NCI-H2029 (cell line): ENCODE measurements at regions not wholly inside any gene's neighbourhood (a gene's known extent, or its start where the extent isn't known, plus 50 kb on each side); places are given as distances from the start of the nearest gene placed in this dataset.
"Not testable (repeated sequence)": the region's sequence is repeated elsewhere in the genome, so short reads cannot be mapped to it uniquely, and the experiment has no call there.

ENCODE experiments used
- DNase-seq: peaks from one replicate; lab custom pipeline; 2025; lab: John Stamatoyannopoulos, UW

DNA sequence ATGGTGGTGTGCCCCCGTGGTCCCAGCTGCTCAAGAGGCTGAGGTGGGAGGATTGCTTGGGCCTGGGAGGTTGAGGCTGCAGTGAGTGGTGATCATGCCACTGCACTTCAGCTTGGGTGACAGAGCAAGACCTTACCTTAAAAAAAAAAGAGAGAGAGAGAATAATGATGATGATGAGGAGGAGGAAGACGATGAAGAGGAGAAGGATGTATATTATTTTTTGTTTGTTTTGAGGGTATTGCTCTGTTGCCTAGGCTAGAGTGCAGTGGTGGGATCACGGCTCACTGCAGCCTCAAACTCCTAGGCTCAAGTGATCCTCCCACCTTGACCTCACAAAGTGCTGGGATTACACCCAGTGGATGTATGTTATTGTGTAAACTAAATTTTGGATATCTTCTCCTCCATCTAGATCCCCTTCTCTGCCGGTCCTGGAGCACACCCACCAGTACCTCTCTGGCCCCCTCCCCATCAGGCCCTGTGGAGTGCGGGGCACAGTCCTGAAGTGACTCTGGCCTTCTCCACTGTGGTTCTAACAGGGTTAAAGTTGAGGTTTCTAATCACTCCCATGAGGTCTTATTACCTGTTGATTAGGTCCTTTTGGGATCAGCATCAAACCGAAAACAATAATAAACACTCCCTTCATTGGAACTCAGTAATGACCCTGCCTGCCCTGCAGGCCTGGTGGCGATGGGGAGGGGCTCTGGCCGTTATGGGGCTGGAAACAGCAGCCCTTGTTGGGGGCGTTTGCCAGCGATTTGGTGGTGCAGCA is 60.5 kb upstream of the ZFHX3 start:
- DNase-seq = no peak

GRCh38 chr16:73107371-73107770 is 59.4 kb upstream of the ZFHX3 start:
- DNase-seq = no peak

DNA sequence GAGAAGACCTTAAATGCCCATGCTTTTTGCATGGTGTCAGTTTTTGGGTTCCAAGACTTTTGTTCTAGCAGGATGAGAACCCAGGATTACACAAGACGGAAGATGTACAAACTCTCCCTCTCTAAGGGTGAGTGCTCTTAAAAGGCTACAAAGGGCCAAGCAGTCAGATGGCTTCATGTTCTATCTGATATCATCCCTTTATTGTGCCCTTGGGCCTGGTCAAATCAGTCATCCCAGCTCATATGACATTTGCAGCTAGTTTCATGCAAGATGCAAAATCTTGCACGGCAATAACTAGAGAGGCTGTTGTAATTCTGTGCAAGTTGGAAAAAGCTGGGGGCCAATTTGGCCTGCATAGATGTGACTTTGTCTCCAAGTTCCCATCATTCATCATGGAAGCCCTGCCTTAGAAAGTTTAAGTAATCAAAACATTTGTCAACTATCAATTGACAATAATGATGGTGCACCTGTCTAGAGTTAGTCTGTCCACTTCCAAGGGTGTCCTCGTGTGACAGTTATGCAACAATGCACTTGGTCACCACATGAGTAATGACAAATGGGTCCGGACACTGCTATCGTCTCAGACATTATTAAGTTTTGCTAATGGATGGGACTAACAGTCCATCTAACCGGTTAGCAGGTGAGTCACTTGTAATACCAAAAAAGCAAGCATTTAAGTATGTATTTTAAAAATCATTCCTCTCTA is 58.6 kb upstream of the ZFHX3 start:
- no peak for DNase-seq

GRCh38 chr16:73101568-73101967 is 53.6 kb upstream of the ZFHX3 start:
- no peak for DNase-seq

DNA sequence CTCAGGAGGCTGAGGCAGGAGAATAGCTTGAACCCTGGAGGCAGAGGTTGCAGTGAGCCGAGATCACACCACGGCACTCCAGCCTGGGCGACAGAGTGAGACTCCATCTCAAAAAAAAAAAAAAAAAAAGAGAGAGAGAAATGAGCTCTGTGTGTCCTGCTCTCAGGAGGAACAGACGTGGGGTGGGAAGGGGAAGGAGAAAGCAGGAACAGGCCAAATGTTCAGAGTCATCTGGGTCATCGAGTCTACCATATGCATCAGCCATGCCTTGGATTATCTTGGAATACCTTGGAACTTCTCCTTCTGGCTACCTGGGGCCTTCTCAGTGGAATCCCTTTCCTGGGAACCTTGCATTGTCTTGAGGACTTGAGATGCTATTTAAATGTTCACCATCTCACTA is 51.7 kb upstream of the ZFHX3 start:
- DNase-seq = not testable (repeated sequence)
